GM18951 (cell line): ENCODE measurements at regions not wholly inside any gene's neighbourhood (a gene's known extent, or its start where the extent isn't known, plus 50 kb on each side); places are given as distances from the start of the nearest gene placed in this dataset.

Source experiments
- POLR2A ChIP-seq: IDR thresholded peaks from 4 replicates; pipeline ENCODE4 v1.6.1; 2011; ENCODE audit warnings: mild to moderate bottlenecking; ENCODE audit not compliant: insufficient read length, insufficient read depth; ENCODE audit errors: extremely low read depth
- in situ Hi-C: fragments of 300-500 bp; cut with MboI; formaldehyde crosslinking; loops from one replicate; pipeline ENCODE4 v1.12.0; 2022; ENCODE audit warnings: low sequenced_read_pairs, mixed read lengths, inconsistent platforms; ENCODE audit not compliant: unreplicated experiment

DNA sequence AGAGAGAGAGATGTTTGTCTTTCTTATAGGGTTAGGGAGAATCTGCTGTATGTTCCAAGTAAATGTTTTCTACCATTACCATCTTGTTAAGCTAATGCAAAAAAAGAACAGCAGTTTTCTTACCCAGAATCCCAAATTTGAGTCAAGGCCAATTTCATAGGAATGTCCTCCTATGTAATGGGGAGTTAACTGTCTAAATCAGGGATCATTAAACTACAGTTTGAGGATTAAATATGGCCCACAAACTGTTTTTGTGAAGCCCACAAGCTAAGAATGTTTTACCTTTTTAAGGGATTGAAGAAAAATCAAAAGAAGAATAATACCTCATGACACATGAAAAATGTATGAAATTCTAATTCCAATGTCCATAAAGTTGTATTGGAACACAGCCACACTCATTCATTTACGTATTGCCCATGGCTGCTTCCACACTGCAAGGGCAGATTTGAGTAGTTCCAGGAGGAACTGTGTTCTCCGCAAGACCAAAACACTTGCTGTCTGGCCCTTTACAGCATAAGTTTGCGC is 113.2 kb upstream of the SPRY1 start:
- TF ChIP-seq POLR2A, result no peak
- in situ Hi-C loops, result no loop called here

DNA sequence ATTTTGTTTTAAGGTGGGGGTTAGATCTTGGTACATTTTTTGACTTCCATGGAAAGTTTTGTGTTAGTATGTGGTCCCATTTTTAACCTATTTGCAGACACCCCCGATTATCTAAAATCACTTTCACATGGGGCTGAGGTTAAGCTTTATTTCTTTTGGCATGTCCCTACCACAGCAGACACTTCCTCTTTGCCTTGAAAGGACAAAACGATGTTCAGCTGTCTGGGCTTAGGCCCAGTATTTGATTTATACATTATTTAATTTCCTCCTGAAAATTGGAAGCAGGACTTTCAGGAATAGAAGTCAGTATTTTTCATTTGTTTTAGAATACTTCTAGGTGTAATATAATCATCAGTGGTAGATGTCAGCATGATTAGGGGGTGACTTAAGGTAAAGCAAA is 112.4 kb upstream of the SPRY1 start:
- in situ Hi-C loops, result no loop called here

DNA sequence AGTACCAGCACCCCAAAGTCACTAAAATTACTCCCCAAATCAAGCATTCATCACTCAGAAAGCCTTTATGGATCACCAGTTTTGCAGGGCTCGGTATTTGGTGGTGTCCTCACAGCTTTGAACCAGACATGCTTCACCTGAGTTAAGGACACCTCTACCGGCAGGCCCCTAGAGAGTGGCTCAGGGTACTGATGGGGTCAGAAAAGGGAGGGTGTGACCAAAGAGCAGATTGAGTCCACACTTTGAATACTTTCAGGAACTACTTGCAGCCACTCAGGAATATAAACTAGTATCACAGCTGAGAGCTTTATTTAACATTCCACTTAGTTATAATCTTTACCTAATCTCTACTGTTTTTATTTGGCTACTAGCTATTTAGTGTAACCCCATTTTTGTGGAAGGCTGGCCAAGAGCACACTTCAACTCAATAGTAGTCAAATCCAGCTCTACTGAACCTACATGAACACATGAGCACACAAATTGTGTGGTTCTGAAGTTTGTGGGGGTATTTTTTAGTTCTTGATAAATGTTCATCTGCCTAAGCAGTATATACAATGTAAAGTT is 109.6 kb upstream of the SPRY1 start:
- in situ Hi-C loops, result no loop called here
- no peak for TF ChIP-seq POLR2A

More for the DNA sequence above, 112.4 kb upstream of the SPRY1 start:
- no peak for TF ChIP-seq POLR2A

DNA sequence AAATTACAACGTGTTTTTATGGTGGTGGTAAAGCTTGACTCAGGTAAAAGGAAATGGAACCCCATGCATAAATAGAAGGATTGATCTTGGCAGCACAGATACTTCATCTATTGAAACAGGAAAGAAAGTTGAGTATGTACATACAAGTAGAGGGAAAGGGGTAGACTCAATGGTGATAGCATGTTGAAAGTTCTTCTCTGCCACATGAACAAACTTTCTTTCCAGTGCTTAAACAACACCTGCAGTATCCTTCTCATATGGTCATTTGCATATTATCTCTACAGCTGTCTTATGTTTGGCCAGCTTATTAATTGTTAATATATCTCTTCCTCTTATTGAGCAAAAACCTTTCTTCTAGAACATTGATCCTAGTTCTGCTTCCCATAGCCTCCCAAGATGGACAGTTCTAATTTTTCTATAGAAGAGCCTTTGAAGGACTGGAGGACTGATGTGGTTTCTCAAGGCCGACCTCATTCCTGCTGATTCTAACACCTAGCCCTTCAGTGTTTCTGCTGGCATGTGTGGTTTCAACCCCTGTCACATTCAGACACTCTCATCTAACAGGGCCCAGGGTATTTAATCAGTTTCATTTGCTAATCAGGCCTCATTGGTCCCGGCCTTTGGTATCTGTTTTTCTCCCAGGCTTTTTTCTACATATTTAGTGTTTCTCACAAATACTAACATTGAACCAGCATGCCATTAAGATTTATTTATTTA is 108.1 kb upstream of the SPRY1 start:
- no peak for TF ChIP-seq POLR2A
- in situ Hi-C loops, result no loop called here

DNA sequence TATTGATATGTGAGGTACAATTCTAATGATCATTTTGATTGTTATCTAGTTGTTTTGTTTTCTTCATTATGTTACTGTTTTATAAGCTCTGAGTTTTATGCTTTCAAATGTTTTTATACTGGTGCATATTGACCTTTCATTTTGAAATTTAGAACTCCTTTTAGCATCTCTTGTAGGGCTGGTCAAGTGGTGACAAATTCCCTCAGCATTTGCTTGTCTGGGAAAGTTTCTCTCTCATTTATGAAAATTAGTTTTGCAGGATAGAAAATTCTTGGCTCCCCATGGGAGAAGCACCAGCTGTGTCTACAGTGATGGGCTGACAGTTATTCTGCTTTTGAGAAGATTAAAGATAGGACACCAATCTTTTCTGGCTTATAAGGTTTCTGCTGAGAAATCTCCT is 105.3 kb upstream of the SPRY1 start:
- TF ChIP-seq POLR2A, result no peak

DNA sequence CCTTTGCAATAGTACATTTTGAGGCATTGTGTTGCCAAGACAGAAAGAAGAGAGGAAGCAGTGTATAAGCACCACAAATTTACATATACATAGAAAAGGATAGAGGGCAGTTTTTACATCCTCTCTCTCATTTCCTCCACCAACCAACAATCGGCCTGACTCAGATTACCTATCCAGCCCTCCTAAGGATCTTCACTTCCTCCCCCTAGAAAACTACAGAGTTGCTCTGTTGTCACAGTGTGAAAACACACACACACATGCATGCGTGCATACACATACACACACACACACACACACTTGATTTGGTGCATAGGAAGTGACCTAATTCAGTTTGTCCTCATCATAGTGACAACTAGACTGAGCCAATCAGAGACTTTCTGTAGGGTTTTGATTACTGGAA is 98.8 kb upstream of the SPRY1 start:
- no peak for TF ChIP-seq POLR2A
- in situ Hi-C loops, result no loop called here

More for the DNA sequence above, 105.3 kb upstream of the SPRY1 start:
- in situ Hi-C loops, result no loop called here

DNA sequence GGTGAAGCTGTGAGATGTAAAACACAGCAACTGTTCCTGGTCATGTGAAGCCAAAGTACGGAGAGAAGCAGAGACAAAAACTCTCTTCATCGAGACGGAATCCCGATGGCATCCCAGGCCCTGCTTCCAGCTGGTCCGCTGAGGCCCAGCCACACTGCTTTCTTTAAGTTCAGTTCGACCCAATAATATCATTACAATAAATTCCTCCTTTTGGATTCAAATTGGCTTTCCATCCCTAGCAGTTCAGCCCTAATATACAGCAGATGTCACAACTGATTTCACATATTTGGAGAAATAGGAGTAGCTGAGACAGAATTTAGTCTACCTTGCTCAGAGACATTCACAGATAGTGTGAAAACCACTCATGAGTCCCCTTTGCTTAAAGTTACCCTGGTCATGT is 98.3 kb upstream of the SPRY1 start:
- no peak for TF ChIP-seq POLR2A
- in situ Hi-C loops, result no loop called here

DNA sequence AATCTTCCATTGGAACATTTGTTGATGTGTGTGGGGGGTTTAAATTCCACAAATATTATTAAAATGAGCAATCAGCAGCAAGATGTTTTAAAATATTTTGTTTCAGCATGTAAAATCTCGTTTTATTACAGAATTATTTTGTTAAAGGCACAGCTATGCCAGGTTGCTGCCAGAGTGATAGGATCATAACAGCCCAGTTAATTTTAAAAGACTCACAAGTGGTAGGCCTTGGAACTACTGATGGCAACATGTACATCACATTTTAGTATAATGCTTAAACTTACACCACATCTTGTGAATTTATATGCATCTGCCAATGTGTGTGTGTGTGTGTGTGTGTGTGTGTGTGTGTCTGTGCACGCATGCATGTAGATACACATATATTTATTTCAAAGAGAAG is 97.8 kb upstream of the SPRY1 start:
- in situ Hi-C loops, result no loop called here
- TF ChIP-seq POLR2A, result no peak

DNA sequence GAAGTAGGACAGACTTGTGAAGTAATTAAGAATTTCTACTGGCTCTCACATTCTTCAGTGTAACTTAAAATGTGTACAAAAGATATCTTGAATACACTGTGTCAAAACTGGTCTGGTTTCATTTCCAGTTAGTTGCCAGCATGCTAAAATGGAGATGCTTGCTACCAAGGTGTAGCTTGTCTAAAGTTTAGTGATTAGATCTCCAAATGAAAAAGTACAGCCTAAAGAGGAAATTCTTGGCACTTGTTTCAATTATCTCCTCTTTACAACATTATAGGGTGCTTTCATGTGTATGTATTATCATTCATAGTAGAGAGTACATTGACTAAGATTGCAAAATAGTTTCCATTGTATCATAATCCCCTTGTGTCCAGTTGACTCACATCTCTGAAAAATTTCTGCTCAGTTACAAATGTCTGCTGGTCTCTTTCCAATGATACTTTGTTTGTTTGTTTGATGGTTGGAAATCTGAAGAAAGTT is 97.3 kb upstream of the SPRY1 start:
- TF ChIP-seq POLR2A, result no peak
- in situ Hi-C loops, result no loop called here

DNA sequence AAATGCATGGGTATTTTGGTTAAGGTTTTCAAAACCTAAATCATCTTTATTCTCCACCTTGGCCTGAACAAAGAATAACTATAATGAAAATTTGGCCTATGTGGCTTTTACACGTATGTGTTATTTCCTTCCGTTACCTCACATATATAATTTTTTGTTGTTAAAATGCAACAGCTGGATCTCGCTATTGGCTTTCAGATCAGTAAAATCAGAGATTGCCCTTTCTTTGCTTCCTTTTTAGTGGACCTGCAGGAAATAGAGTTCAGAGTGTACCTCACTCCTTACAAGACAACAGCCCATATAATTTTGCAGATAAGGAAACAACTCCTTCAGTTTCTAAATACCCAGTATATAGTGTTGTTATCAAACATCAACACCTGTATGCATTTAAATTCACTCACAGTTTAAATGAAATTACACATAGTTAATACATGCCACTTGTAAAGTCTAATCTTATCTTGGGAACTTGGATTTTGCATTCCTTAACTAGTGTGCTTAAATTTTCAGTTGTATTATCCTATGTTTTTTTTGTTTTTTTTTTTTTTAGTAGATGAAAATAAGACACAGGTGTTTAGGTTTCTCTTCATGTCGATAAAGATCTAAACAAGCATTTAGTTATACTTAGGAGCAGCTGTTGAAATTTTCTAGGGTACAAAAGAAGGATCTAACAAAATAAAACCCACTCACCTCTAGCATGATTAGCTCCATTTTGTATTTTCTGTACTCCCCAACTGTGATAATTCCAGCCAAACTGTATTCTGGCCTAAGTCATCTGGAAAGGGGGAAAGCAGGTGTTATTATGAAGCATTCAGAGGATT is 96.2 kb upstream of the SPRY1 start:
- in situ Hi-C loops, result no loop called here
- no peak for TF ChIP-seq POLR2A

DNA sequence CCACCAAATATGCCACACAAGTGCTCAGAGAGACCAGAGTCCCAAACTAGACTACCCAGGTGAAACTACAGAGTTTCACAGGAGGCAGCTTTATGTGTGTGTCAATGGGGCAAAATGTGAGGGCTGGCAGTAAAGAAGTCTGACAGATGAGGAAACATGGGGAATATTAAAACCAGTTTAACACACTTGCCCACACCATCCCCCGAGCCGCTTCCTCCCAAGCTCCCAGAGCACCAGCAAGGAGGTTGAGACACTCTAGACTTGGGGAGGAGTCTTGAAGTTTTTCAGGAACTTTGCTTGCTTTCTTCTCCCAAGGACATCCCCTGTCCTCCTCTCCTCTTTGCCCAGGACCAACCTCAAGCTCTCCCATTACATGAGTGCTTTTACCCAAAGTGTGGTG is 94.7 kb upstream of the SPRY1 start:
- no peak for TF ChIP-seq POLR2A
- in situ Hi-C loops, result no loop called here

DNA sequence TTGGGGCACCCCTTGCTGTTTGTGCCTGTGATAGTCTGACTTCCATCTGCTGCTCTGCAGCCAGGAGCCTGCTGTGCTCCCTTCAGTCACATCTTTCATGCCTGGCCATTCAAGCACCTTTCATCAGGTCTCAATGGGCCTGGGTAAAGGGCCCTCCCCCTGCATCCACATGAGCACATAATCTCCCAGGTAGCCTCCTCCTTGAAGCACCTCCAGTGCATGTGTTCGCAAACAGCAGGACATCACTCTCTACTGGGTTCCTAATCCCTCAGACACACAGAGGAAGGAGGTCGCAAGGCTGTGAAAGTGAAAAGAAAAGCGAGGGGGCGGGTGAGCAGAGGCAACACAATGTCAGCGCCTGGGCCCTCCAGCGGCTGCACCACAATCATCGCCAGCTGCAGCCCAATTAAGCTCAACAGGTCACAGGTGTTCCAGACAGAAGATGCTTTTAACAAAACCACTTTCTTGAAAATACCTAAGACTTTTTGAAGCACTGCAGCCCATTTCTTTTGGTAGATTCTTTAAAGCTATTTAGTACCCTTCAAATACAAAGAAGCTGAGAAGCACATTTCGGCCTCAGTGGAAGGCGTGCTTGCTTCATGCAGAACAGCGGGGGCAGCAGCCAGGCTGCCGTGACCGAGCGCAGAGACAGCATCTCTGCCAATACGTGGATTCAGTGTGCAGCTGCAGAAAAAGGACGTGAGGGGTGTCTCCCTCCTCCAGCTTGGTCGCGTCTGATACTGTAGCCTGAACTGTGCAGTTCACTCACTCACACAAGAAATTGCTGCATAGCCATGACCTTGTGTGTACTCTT is 92.2 kb upstream of the SPRY1 start:
- TF ChIP-seq POLR2A, result no peak
- in situ Hi-C loops, result no loop called here

DNA sequence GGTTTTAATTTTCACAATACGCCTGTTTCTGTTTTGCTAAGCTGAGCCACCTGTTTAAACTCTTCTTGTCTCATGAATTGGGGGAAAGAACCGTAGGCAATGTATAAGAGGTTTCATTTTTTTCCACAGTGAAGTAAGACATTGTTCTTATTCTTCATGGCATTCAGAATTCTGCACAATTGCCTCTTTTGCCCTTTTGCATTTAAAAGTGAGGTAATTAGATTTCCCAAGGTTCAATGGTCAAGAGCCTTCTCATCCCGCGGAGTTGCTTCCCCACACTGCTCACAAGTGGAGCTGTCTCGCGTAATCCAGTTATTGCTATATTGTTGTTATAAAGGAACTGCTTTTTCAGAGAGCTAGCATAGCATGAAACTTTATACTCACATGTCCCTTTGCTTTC is 90.9 kb upstream of the SPRY1 start:
- no peak for TF ChIP-seq POLR2A
- in situ Hi-C loops, result no loop called here

DNA sequence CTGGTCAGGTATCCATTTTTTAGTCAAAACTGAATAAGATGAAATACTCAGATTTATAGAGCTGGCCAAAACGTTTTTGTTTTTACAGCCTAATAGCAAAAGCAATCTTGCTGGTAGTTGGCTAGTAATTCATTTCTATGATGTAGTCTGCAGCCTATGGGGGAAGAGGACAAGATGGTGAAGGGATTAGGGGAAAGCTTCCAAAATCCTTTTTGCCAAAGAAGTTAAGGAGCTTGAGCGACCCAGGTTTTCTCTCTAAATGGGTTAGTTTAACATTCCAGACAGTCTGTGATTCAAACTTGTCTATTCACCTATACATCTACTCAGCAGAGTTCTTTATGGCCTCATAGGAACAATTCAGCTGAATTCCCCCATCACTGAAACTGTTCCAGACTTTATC is 89.8 kb upstream of the SPRY1 start:
- in situ Hi-C loops, result no loop called here
- TF ChIP-seq POLR2A, result no peak
